ENCODE measurements at regions not wholly inside any gene's neighbourhood (a gene's known extent, or its start where the extent isn't known, plus 50 kb on each side); places are given as distances from the start of the nearest gene placed in this dataset.

- TF ChIP-seq CTCF (IDR thresholded peaks at IDR 0.05; ENCODE audit: low read depth, low read length, missing input control) (no peak), SP1 (IDR thresholded peaks at IDR 0.05) (no peak), ATF3 (IDR thresholded peaks at IDR 0.05) (no peak), RAD21 (IDR thresholded peaks at IDR 0.05) (no peak), YY1 (IDR thresholded peaks at IDR 0.05) (no peak), MAX (IDR thresholded peaks at IDR 0.05) (no peak), REST (IDR thresholded peaks at IDR 0.05) (no peak), ZBTB33 (IDR thresholded peaks at IDR 0.05) (no peak), JUND (IDR thresholded peaks at IDR 0.05) (no peak)
Observed at GRCh38 chr17:33888455-33888854, 366.6 kb upstream of the CCL2 start.

Measured in liver (tissue), 3 donors.